Smooth muscle cell (in vitro differentiated cells): ENCODE measurements at regions not wholly inside any gene's neighbourhood (a gene's known extent, or its start where the extent isn't known, plus 50 kb on each side); places are given as distances from the start of the nearest gene placed in this dataset.

ENCODE experiments used
- DNase-seq: peaks from one replicate; lab custom pipeline; 2025; ENCODE audit not compliant: unreplicated experiment; lab: John Stamatoyannopoulos, UW
- H2AFZ ChIP-seq: fragments of 200-600 bp; sonication (generic); 2 replicates; pipeline ENCODE4 v1.6.0; 2016; ENCODE audit warnings: antibody characterized with exemption, low read depth, mild to moderate bottlenecking
- H3F3A ChIP-seq: fragments of 200-600 bp; sonication (generic); 2 replicates; pipeline ENCODE4 v1.6.0; 2017; ENCODE audit warnings: antibody characterized with exemption, low read depth
- H3K27ac ChIP-seq: fragments of 200-600 bp; sonication (generic); 2 replicates; pipeline ENCODE4 v1.5.1; 2016; ENCODE audit warnings: low read depth, mild to moderate bottlenecking
- H3K27me3 ChIP-seq: fragments of 200-600 bp; sonication (generic); 2 replicates; pipeline ENCODE4 v1.6.1; 2016; ENCODE audit warnings: low read depth, mild to moderate bottlenecking
- H3K36me3 ChIP-seq: fragments of 200-600 bp; sonication (generic); 2 replicates; pipeline ENCODE4 v1.5.1; 2016; ENCODE audit warnings: low read depth
- H3K4me1 ChIP-seq: fragments of 200-600 bp; sonication (generic); 2 replicates; pipeline ENCODE4 v1.5.1; 2016; ENCODE audit warnings: low read depth
- H3K4me2 ChIP-seq: fragments of 200-600 bp; sonication (generic); 2 replicates; pipeline ENCODE4 v1.6.0; 2016; ENCODE audit warnings: mild to moderate bottlenecking
- H3K4me3 ChIP-seq: fragments of 200-600 bp; sonication (generic); 2 replicates; pipeline ENCODE4 v1.5.1; 2016; ENCODE audit warnings: mild to moderate bottlenecking
- H3K79me2 ChIP-seq: fragments of 200-600 bp; sonication (generic); 2 replicates; pipeline ENCODE4 v1.6.0; 2016; ENCODE audit warnings: low read depth, mild to moderate bottlenecking
- H3K9ac ChIP-seq: fragments of 200-600 bp; sonication (generic); 2 replicates; pipeline ENCODE4 v1.6.0; 2016; ENCODE audit warnings: low read depth
- H3K9me3 ChIP-seq: fragments of 200-600 bp; sonication (generic); replicated peaks from 2 replicates; pipeline ENCODE4 v1.5.1; 2016; ENCODE audit warnings: low read depth
- H4K20me1 ChIP-seq: fragments of 200-600 bp; sonication (generic); 2 replicates; pipeline ENCODE4 v1.6.0; 2016; ENCODE audit warnings: low read depth
- CTCF ChIP-seq: fragments of 200-600 bp; sonication (generic); IDR thresholded peaks from 2 replicates; pipeline ENCODE4 v1.5.1; 2017; ENCODE audit warnings: borderline replicate concordance, mild to moderate bottlenecking, antibody characterized with exemption; ENCODE audit not compliant: insufficient read depth, poor library complexity, severe bottlenecking
- WGBS: methylation state at CpG from one replicate; pipeline ENCODE4 v1.1.7; 2016; ENCODE audit warnings: low lambda C conversion rate; 5-methylcytosine and 5-hydroxymethylcytosine counted together

GRCh38 chr14:65880507-65880906, 468.0 kb downstream of the FUT8 start:
- Histone ChIP-seq H3K9me3 (no peaks in the 10 kb centered on the region), H3K9ac (no peak overlapping the region), H3K79me2 (no peaks in the 10 kb centered on the region), H3K27ac (peak overlapping the region; percentile 0), H2AFZ (peak overlapping the region; percentile 10), H3K4me2 (no peak overlapping the region), H3K4me1 (no peaks in the 10 kb centered on the region), H4K20me1 (no peaks in the 10 kb centered on the region), H3F3A (no peaks in the 10 kb centered on the region), H3K27me3 (no peaks in the 10 kb centered on the region), H3K4me3 (no peak overlapping the region), H3K36me3 (no peaks in the 10 kb centered on the region)
- DNase-seq: no peak
- TF ChIP-seq CTCF: no peak

DNA sequence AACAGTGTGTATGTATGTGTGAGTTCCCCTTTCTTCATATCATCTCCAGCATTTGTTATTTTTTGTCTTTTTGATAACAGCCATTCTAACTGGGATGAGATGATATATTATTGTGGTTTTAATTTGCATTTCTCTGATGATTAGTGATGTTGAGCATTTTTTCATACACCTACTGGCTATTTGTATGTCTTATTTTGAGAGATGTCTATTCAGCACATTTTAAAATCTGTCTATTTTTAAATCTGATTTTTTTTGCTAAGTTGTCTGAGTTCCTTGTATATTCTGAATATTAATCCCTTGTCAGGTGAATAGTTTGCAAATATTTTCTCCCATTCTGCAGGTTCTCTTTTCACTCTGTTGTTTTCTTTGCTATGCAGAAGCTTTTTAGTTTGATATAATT, 469.1 kb downstream of the FUT8 start:
- no peaks in the 10 kb centered on the region for H4K20me1 ChIP-seq
- H3K79me2 ChIP-seq: no peaks in the 10 kb centered on the region
- H3K9ac ChIP-seq: no peak overlapping the region
- H3K27me3 ChIP-seq: no peaks in the 10 kb centered on the region
- TF ChIP-seq CTCF: no peak
- no peaks in the 10 kb centered on the region for H3K36me3 ChIP-seq
- no peak overlapping the region for H3K27ac ChIP-seq
- H2AFZ ChIP-seq: no peak overlapping the region
- H3K4me2 ChIP-seq: no peak overlapping the region
- H3K4me3 ChIP-seq: no peak overlapping the region
- no peaks in the 10 kb centered on the region for H3F3A ChIP-seq
- no peaks in the 10 kb centered on the region for H3K4me1 ChIP-seq
- H3K9me3 ChIP-seq: no peaks in the 10 kb centered on the region
- DNase-seq: no peak

DNA sequence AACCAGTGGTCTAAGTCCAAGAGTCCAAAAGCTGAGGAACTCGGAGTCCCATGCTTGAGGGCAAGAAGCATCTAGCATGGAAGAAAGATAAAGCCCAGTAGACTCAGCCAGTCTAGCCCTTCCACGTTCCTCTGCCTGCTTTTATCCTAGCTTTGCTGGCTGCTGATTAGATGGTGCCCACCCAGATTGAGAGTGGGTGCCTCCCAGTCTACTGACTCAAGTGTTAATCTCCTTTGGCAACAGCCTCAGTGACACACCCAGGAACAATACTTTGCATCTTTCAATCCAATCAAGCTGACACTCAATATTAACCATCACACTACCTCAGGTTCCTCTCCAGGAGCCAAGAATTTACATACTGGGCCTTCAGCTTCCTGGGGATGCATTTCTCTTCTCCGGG, 476.1 kb downstream of the FUT8 start:
- TF ChIP-seq CTCF: no peak
- 63% methylated on average over 3 of the region's 3 CpGs for WGBS
- Histone ChIP-seq H3K4me2 (no peak overlapping the region), H3K4me3 (no peak overlapping the region), H3K9me3 (no peaks in the 10 kb centered on the region), H3K9ac (no peak overlapping the region), H3K27ac (no peak overlapping the region), H3F3A (no peaks in the 10 kb centered on the region), H3K4me1 (no peaks in the 10 kb centered on the region), H4K20me1 (no peaks in the 10 kb centered on the region), H3K79me2 (no peaks in the 10 kb centered on the region), H2AFZ (no peak overlapping the region), H3K27me3 (no peaks in the 10 kb centered on the region), H3K36me3 (no peaks in the 10 kb centered on the region)
- no peak for DNase-seq

GRCh38 chr14:65892315-65892714, 479.8 kb downstream of the FUT8 start:
- Histone ChIP-seq H3K9me3 (no peaks in the 10 kb centered on the region), H3K4me2 (no peak overlapping the region), H2AFZ (no peak overlapping the region), H3F3A (no peaks in the 10 kb centered on the region), H3K9ac (no peak overlapping the region), H3K4me3 (no peak overlapping the region), H3K27ac (no peak overlapping the region), H4K20me1 (no peaks in the 10 kb centered on the region), H3K36me3 (no peaks in the 10 kb centered on the region), H3K79me2 (no peaks in the 10 kb centered on the region), H3K27me3 (no peaks in the 10 kb centered on the region), H3K4me1 (no peaks in the 10 kb centered on the region)
- 91% methylated on average over 7 of the region's 7 CpGs for WGBS
- DNase-seq: no peak
- no peak for TF ChIP-seq CTCF
